SU-DHL-6 (cell line): ENCODE measurements at regions not wholly inside any gene's neighbourhood (a gene's known extent, or its start where the extent isn't known, plus 50 kb on each side); places are given as distances from the start of the nearest gene placed in this dataset.

ENCODE experiments used
- H2AFZ ChIP-seq: fragments of 200-600 bp; sonication (generic); 2 replicates; pipeline ENCODE4 v1.6.1; 2014; ENCODE audit warnings: low read depth, mild to moderate bottlenecking, moderate library complexity, mixed read lengths, antibody characterized with exemption, low read length; ENCODE audit not compliant: severe bottlenecking
- H3F3A ChIP-seq: fragments of 200-600 bp; shearing (Covaris generic); 2 replicates; pipeline ENCODE4 v1.6.0; 2016; ENCODE audit warnings: antibody characterized with exemption, mild to moderate bottlenecking; ENCODE audit not compliant: insufficient read depth
- H3K27ac ChIP-seq: fragments of 200-600 bp; sonication (generic); 2 replicates; pipeline ENCODE4 v1.5.1; 2016; ENCODE audit warnings: low read depth, mild to moderate bottlenecking, low read length, moderate library complexity, mixed read lengths
- H3K27me3 ChIP-seq: fragments of 200-600 bp; sonication (generic), shearing (Covaris generic); 2 replicates; pipeline ENCODE4 v1.6.0; 2014; ENCODE audit warnings: mild to moderate bottlenecking, low read length
- H3K36me3 ChIP-seq: fragments of 200-600 bp; sonication (generic); 2 replicates; pipeline ENCODE4 v1.6.1; 2014; ENCODE audit warnings: mild to moderate bottlenecking, low read length, mixed read lengths
- H3K4me2 ChIP-seq: fragments of 300-600, 200-600 bp; shearing (Covaris generic), sonication (generic); 2 replicates; pipeline ENCODE4 v1.6.0; 2014; ENCODE audit warnings: low read length, low read depth, mild to moderate bottlenecking; ENCODE audit not compliant: poor library complexity, severe bottlenecking
- H3K4me3 ChIP-seq: fragments of 200-600 bp; sonication (generic); 2 replicates; pipeline ENCODE4 v1.5.1; 2014; ENCODE audit warnings: antibody characterized with exemption, low read length, mild to moderate bottlenecking, mixed read lengths; ENCODE audit not compliant: insufficient read depth, poor library complexity, severe bottlenecking
- H3K79me2 ChIP-seq: fragments of 200-600 bp; sonication (generic); 2 replicates; pipeline ENCODE4 v1.6.1; 2014; ENCODE audit warnings: mild to moderate bottlenecking, low read length, moderate library complexity; ENCODE audit not compliant: insufficient read depth
- H3K9ac ChIP-seq: fragments of 200-600 bp; sonication (generic); 2 replicates; pipeline ENCODE4 v1.7.0; 2014; ENCODE audit warnings: mild to moderate bottlenecking, low read length
- H3K9me2 ChIP-seq: fragments of 200-600 bp; sonication (generic); replicated peaks from 2 replicates; pipeline ENCODE4 v1.6.1; 2014; ENCODE audit warnings: low read length; ENCODE audit not compliant: insufficient read depth
- H3K9me3 ChIP-seq: fragments of 200-600 bp; sonication (generic); 2 replicates; pipeline ENCODE4 v1.6.1; 2014; ENCODE audit warnings: low read length, mixed read lengths; ENCODE audit not compliant: insufficient read depth
- H4K20me1 ChIP-seq: fragments of 200-600 bp; sonication (generic); 2 replicates; pipeline ENCODE4 v1.6.1; 2014; ENCODE audit warnings: low read depth, mild to moderate bottlenecking, antibody characterized with exemption, low read length, moderate library complexity, mixed read lengths
- CTCF ChIP-seq: fragments of 200-600 bp; sonication (generic); IDR thresholded peaks from one replicate; pipeline ENCODE4 v1.5.1; 2017; ENCODE audit warnings: antibody characterized with exemption, mild to moderate bottlenecking, low read length, moderate library complexity; ENCODE audit not compliant: insufficient read depth, poor library complexity, severe bottlenecking
- EZH2phosphoT487 ChIP-seq: fragments of 200-600 bp; sonication (generic), shearing (Covaris generic); conservative IDR thresholded peaks from 2 replicates; pipeline ENCODE4 v1.6.1; 2018; ENCODE audit warnings: mild to moderate bottlenecking, antibody characterized with exemption, low read length, moderate library complexity, mixed read lengths

DNA sequence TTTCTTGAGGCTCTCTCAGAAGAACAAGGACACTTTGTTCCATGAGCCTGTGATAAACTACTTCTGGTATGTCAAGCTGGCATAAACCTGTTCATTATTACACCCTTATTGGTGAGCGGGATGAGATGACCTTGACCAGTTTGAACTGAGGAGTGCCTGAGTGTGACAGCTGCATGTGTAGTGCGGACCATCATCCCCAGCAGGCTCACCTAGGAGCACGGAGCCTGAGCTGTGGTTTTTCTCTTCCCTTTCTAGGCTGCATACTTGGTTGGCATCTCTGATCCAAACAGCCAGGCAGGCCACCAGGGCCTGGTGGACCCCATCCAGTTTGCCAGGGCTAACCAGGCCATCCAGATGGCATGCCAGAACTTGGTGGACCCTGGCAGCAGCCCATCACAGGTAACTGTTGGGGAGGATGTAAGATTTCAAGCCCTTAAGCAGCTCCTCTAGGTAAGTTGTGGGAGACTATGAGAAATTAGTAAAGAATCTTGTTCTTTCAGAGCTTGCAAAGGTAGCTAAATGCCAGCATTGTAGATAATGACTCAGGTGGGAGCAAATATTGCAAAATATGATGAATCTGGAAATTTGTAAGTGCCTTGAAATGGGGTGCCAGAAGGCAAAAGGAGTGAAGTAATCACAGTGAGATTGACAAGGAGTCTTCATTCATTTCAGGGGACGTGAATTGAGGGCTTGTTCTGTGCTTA, 288.9 kb upstream of the TPM1 start:
- Histone ChIP-seq H3K36me3 (no peaks in the 10 kb centered on the region), H3K9me3 (no peaks in the 10 kb centered on the region), H3K27me3 (no peaks in the 10 kb centered on the region; the same call in 1 of the 2 replicates), H3K4me2 (no peak overlapping the region), H2AFZ (no peak overlapping the region), H3K27ac (no peak overlapping the region), H3K9me2 (no peaks in the 10 kb centered on the region), H3K79me2 (no peaks in the 10 kb centered on the region), H3F3A (no peaks in the 10 kb centered on the region), H4K20me1 (no peaks in the 10 kb centered on the region), H3K4me3 (no peak overlapping the region), H3K9ac (no peak overlapping the region)
- TF ChIP-seq CTCF (no peak), EZH2phosphoT487 (no peak)

- Histone ChIP-seq H3K79me2 (no peaks in the 10 kb centered on the region), H3K9ac (no peak overlapping the region), H3K9me2 (no peaks in the 10 kb centered on the region), H4K20me1 (no peaks in the 10 kb centered on the region), H2AFZ (no peak overlapping the region), H3F3A (no peaks in the 10 kb centered on the region), H3K4me3 (no peak overlapping the region), H3K27ac (no peak overlapping the region), H3K9me3 (no peaks in the 10 kb centered on the region), H3K36me3 (no peaks in the 10 kb centered on the region), H3K27me3 (no peaks in the 10 kb centered on the region; the same call in 1 of the 2 replicates), H3K4me2 (no peak overlapping the region)
- TF ChIP-seq CTCF (no peak), EZH2phosphoT487 (no peak)
Measured at GRCh38 chr15:62756326-62756994, 286.1 kb upstream of the TPM1 start.

GRCh38 chr15:62756995-62757360, 285.6 kb upstream of the TPM1 start:
- TF ChIP-seq EZH2phosphoT487 (no peak), CTCF (no peak)
- H2AFZ ChIP-seq, result no peak overlapping the region
- H3K9ac ChIP-seq, result no peak overlapping the region
- no peaks in the 10 kb centered on the region for H3K9me3 ChIP-seq
- no peaks in the 10 kb centered on the region for H3F3A ChIP-seq
- H3K36me3 ChIP-seq, result no peaks in the 10 kb centered on the region
- no peaks in the 10 kb centered on the region for H4K20me1 ChIP-seq
- H3K9me2 ChIP-seq, result no peaks in the 10 kb centered on the region
- no peaks in the 10 kb centered on the region; the same call in 1 of the 2 replicates for H3K27me3 ChIP-seq
- H3K27ac ChIP-seq, result no peak overlapping the region
- H3K4me3 ChIP-seq, result no peak overlapping the region
- H3K79me2 ChIP-seq, result no peaks in the 10 kb centered on the region
- no peak overlapping the region for H3K4me2 ChIP-seq
